ENCODE measurements at regions not wholly inside any gene's neighbourhood (a gene's known extent, or its start where the extent isn't known, plus 50 kb on each side); places are given as distances from the start of the nearest gene placed in this dataset.
A peak's percentile ranks its signal among the peaks of the same experiment; 100 is the strongest.

GRCh38 chr5:7271435-7272084, 124.4 kb upstream of the ADCY2 start:
- 95% methylated on average over 3 of the region's 6 CpGs for WGBS (ENCODE audit: insufficient coverage)
- H3K9me3 Mint-ChIP-seq: peaks cover 0 to 6% (median 3%) of the 10 kb centered on the region in 7 donors
- no peaks in the 10 kb centered on the region for H3K4me1 ChIP-seq (ENCODE audit: control insufficient read depth in 1 of 2, insufficient read depth in 2 of 2, low read length in 2 of 2)

GRCh38 chr5:7272408-7272965, 123.5 kb upstream of the ADCY2 start:
- Mint-ChIP-seq H3K27me3 (ENCODE audit: low read depth in 3 of 3) (peaks cover 0 to 6% (median 0%) of the 10 kb centered on the region in 3 donors), H3K4me1 (no peaks in the 10 kb centered on the region), H3K36me3 (no peaks in the 10 kb centered on the region), H3K4me3 (no peak overlapping the region), H3K27ac (peak overlapping the region in 1 of 7 donors; percentile 1), H3K9me3 (peaks cover 0 to 7% (median 3%) of the 10 kb centered on the region in 7 donors)
- no peak overlapping the region for H3K9ac ChIP-seq (ENCODE audit: insufficient read depth, low read length, poor library complexity, severe bottlenecking)
- WGBS (ENCODE audit: insufficient coverage): 100% methylated on average over 2 of the region's 3 CpGs
- H3K27me3 ChIP-seq (ENCODE audit: control insufficient read depth in 2 of 2, insufficient read depth in 2 of 2, low read length in 2 of 2): no peaks in the 10 kb centered on the region
- no peaks in the 10 kb centered on the region for H4K20me1 ChIP-seq (ENCODE audit: insufficient read depth, low read length)
- no peak overlapping the region for H2AFZ ChIP-seq (ENCODE audit: insufficient read depth, low read depth, low read length, poor library complexity, severe bottlenecking)
- no peak overlapping the region for H3K27ac ChIP-seq (ENCODE audit: low read depth in 1 of 2, low read length in 2 of 2)
- H3K9me3 ChIP-seq (replicated peaks in 1 of 2; ENCODE audit: control insufficient read depth in 1 of 2, insufficient read depth in 1 of 2, low read length in 2 of 2): no peaks in the 10 kb centered on the region
- intact Hi-C loops (cut with micrococcal nuclease): no loop called here
- no peak for DNase-seq
- H3K4me1 ChIP-seq (ENCODE audit: control insufficient read depth in 1 of 2, insufficient read depth in 2 of 2, low read length in 2 of 2): no peaks in the 10 kb centered on the region
- H3K79me2 ChIP-seq (ENCODE audit: insufficient read depth, low read length): no peaks in the 10 kb centered on the region
- no peak overlapping the region for H3K4me3 ChIP-seq (replicated peaks in 1 of 3; ENCODE audit: low read depth in 2 of 3, low read length in 3 of 3)
- H3K4me2 ChIP-seq (replicated peaks; ENCODE audit: extremely low read depth, low read length, poor library complexity, severe bottlenecking): no peak overlapping the region
- H3K36me3 ChIP-seq (replicated peaks in 1 of 2; ENCODE audit: control insufficient read depth in 1 of 2, insufficient read depth in 2 of 2, low read length in 2 of 2): no peaks in the 10 kb centered on the region
- TF ChIP-seq CTCF (IDR thresholded peaks at IDR 0.05): no peak

More at GRCh38 chr5:7271435-7272084, 124.4 kb upstream of the ADCY2 start:
- Mint-ChIP-seq H3K36me3 (no peaks in the 10 kb centered on the region), H3K4me3 (no peak overlapping the region), H3K27me3 (ENCODE audit: low read depth in 3 of 3) (peaks cover 0 to 3% (median 0%) of the 10 kb centered on the region in 3 donors), H3K4me1 (no peaks in the 10 kb centered on the region), H3K27ac (no peak overlapping the region)
- intact Hi-C loops (cut with micrococcal nuclease): no loop called here
- H3K9me3 ChIP-seq (replicated peaks in 1 of 2; ENCODE audit: control insufficient read depth in 1 of 2, insufficient read depth in 1 of 2, low read length in 2 of 2): no peaks in the 10 kb centered on the region
- H3K79me2 ChIP-seq (ENCODE audit: insufficient read depth, low read length): no peaks in the 10 kb centered on the region
- H3K4me2 ChIP-seq (replicated peaks; ENCODE audit: extremely low read depth, low read length, poor library complexity, severe bottlenecking): no peak overlapping the region
- H2AFZ ChIP-seq (ENCODE audit: insufficient read depth, low read depth, low read length, poor library complexity, severe bottlenecking): no peak overlapping the region
- H3K4me3 ChIP-seq (replicated peaks in 1 of 3; ENCODE audit: low read depth in 2 of 3, low read length in 3 of 3): no peak overlapping the region
- no peak for TF ChIP-seq CTCF (IDR thresholded peaks at IDR 0.05)
- no peak overlapping the region for H3K27ac ChIP-seq (ENCODE audit: low read depth in 1 of 2, low read length in 2 of 2)
- no peaks in the 10 kb centered on the region for H3K36me3 ChIP-seq (replicated peaks in 1 of 2; ENCODE audit: control insufficient read depth in 1 of 2, insufficient read depth in 2 of 2, low read length in 2 of 2)
- H4K20me1 ChIP-seq (ENCODE audit: insufficient read depth, low read length): no peaks in the 10 kb centered on the region
- no peak overlapping the region for H3K9ac ChIP-seq (ENCODE audit: insufficient read depth, low read length, poor library complexity, severe bottlenecking)
- no peak for DNase-seq
- no peaks in the 10 kb centered on the region for H3K27me3 ChIP-seq (ENCODE audit: control insufficient read depth in 2 of 2, insufficient read depth in 2 of 2, low read length in 2 of 2)
